PC-3 (cell line): ENCODE measurements at regions not wholly inside any gene's neighbourhood (a gene's known extent, or its start where the extent isn't known, plus 50 kb on each side); places are given as distances from the start of the nearest gene placed in this dataset.
"Not testable (repeated sequence)": the region's sequence is repeated elsewhere in the genome, so short reads cannot be mapped to it uniquely, and the experiment has no call there.

Experiments
- ATAC-seq: fragments of 200-7000 bp; cut with Tn5 transposase; 2 replicates; pipeline ENCODE4 v1.9.1; 2020; ENCODE audit warnings: mild to moderate bottlenecking, moderate library complexity
- BruUV-seq: library from RNA; stranded (reverse); fragments of 400-500 nt; replicated peaks from 2 replicates; lab custom pipeline; 2021; lab: Mats Ljungman, UMichigan
- CTCF ChIA-PET: fragments of 300-600 bp; sonication (Branson Sonifier 250); formaldehyde crosslinking; loops from one replicate; lab custom pipeline; 2022; ENCODE audit warnings: antibody characterized with exemption; lab: Charles Lee
- POLR2A ChIA-PET: fragments of 300-600 bp; sonication (Branson Sonifier 250); formaldehyde crosslinking; loops from one replicate; lab custom pipeline; 2022; ENCODE audit warnings: antibody characterized with exemption; ENCODE audit not compliant: unreplicated experiment; lab: Charles Lee
- DNase-seq: peaks from one replicate; pipeline ENCODE4 v3.0.0-alpha.2; 2015
- H2AFZ ChIP-seq: fragments of 300-600 bp; sonication (generic); 2 replicates; pipeline ENCODE4 v1.6.0; 2016; ENCODE audit warnings: antibody characterized with exemption, low read length
- H3F3A ChIP-seq: fragments of 300-600 bp; sonication (generic); one replicate; pipeline ENCODE4 v1.6.0; 2017; ENCODE audit warnings: antibody characterized with exemption, low read length, control low read depth, mild to moderate bottlenecking; ENCODE audit not compliant: unreplicated experiment
- H3K27ac ChIP-seq: fragments of 300-600 bp; sonication (generic); 2 replicates; pipeline ENCODE4 v1.5.1; 2016; ENCODE audit warnings: mild to moderate bottlenecking, low read length
- H3K27me3 ChIP-seq: fragments of 300-600 bp; sonication (generic); 2 replicates; pipeline ENCODE4 v1.6.1; 2016; ENCODE audit warnings: low read length, mixed read lengths
- H3K36me3 ChIP-seq: fragments of 300-600 bp; sonication (generic); 2 replicates; pipeline ENCODE4 v1.6.1; 2016; ENCODE audit warnings: low read depth, mixed run types, low read length, mixed read lengths
- H3K4me1 ChIP-seq: fragments of 300-600 bp; sonication (generic); 2 replicates; pipeline ENCODE4 v1.5.1; 2016; ENCODE audit warnings: low read length; ENCODE audit not compliant: insufficient read depth
- H3K4me2 ChIP-seq: fragments of 300-600 bp; sonication (generic); 2 replicates; pipeline ENCODE4 v1.6.0; 2016; ENCODE audit warnings: low read length
- H3K4me3 ChIP-seq: fragments of 300-600 bp; sonication (generic); 2 replicates; pipeline ENCODE4 v1.5.1; 2016; ENCODE audit warnings: mild to moderate bottlenecking, low read length, mixed read lengths
- H3K79me2 ChIP-seq: fragments of 300-600 bp; sonication (generic); 2 replicates; pipeline ENCODE4 v1.6.1; 2017; ENCODE audit warnings: low read length, mixed read lengths
- H3K9ac ChIP-seq: fragments of 300-600 bp; sonication (generic); 2 replicates; pipeline ENCODE4 v1.6.0; 2016; ENCODE audit warnings: mild to moderate bottlenecking, low read length
- H3K9me2 ChIP-seq: fragments of 300-600 bp; sonication (generic); replicated peaks from 2 replicates; pipeline ENCODE4 v1.6.1; 2016; ENCODE audit warnings: mixed run types, low read length, mixed read lengths
- H3K9me3 ChIP-seq: fragments of 300-600 bp; sonication (generic); 2 replicates; pipeline ENCODE4 v1.6.1; 2016; ENCODE audit warnings: low read length, mixed read lengths
- H4K20me1 ChIP-seq: fragments of 300-600 bp; sonication (generic); 2 replicates; pipeline ENCODE4 v1.6.1; 2016; ENCODE audit warnings: low read length, mixed read lengths
- CTCF ChIP-seq: fragments of 300-600 bp; sonication (generic); conservative IDR thresholded peaks from 2 replicates; pipeline ENCODE4 v1.5.1; 2017; ENCODE audit warnings: antibody characterized with exemption, low read depth, mild to moderate bottlenecking, low read length
- EZH2 ChIP-seq: fragments of 300-600 bp; sonication (generic); IDR thresholded peaks from one replicate; pipeline ENCODE4 v1.6.1; 2017; ENCODE audit warnings: antibody characterized with exemption, mild to moderate bottlenecking, low read length; ENCODE audit not compliant: unreplicated experiment
- EZH2phosphoT487 ChIP-seq: fragments of 300-600 bp; sonication (generic); IDR thresholded peaks from 2 replicates; pipeline ENCODE4 v1.6.1; 2018; ENCODE audit warnings: mild to moderate bottlenecking, antibody characterized with exemption, low read length, borderline replicate concordance
- intact Hi-C: fragments of 100-400 bp; cut with micrococcal nuclease; formaldehyde crosslinking; loops from 2 replicates; pipeline ENCODE4 v1.9.0; 2023

GRCh38 chr6:140459209-140459608, 1084.8 kb upstream of the CITED2 start:
- ATAC-seq = no peak
- intact Hi-C loops = no loop called here
- Histone ChIP-seq H4K20me1 (no peaks in the 10 kb centered on the region), H3K79me2 (no peaks in the 10 kb centered on the region), H2AFZ (no peak overlapping the region), H3K4me2 (no peak overlapping the region), H3K4me1 (peaks cover 19% of the 10 kb centered on the region), H3F3A (peaks cover 7% of the 10 kb centered on the region), H3K9me3 (no peaks in the 10 kb centered on the region), H3K9me2 (no peaks in the 10 kb centered on the region; the same call in 1 of the 2 replicates), H3K9ac (no peak overlapping the region), H3K27me3 (no peaks in the 10 kb centered on the region), H3K36me3 (no peaks in the 10 kb centered on the region), H3K4me3 (no peak overlapping the region), H3K27ac (no peak overlapping the region)
- no peak for DNase-seq
- no TSS peak for BruUV-seq
- POLR2A ChIA-PET = no interaction called here
- TF ChIP-seq CTCF (no peak), EZH2phosphoT487 (no peak), EZH2 (no peak)
- CTCF ChIA-PET = no interaction called here

GRCh38 chr6:140446241-140446640, 1071.8 kb upstream of the CITED2 start:
- no peaks in the 10 kb centered on the region for H3K27me3 ChIP-seq
- TF ChIP-seq EZH2phosphoT487 (no peak), EZH2 (no peak), CTCF (no peak)
- H3K4me2 ChIP-seq = no peak overlapping the region
- H3K4me3 ChIP-seq = no peak overlapping the region
- H3F3A ChIP-seq = no peaks in the 10 kb centered on the region
- intact Hi-C loops = loop anchor here (10.0 kb wide), 1 partner anchor 469 kb away; no protein-coding TSS in a partner anchor
- H3K9me3 ChIP-seq = no peaks in the 10 kb centered on the region
- 0 out of 2 replicates have a peak overlapping the region, but pooled peaks have one; percentile 5 for H2AFZ ChIP-seq
- no peak overlapping the region for H3K9ac ChIP-seq
- H3K79me2 ChIP-seq = no peaks in the 10 kb centered on the region
- H3K36me3 ChIP-seq = no peaks in the 10 kb centered on the region
- H3K27ac ChIP-seq = no peak overlapping the region
- DNase-seq = no peak
- CTCF ChIA-PET = no interaction called here
- no peaks in the 10 kb centered on the region for H3K9me2 ChIP-seq
- peaks cover 9% of the 10 kb centered on the region for H3K4me1 ChIP-seq
- ATAC-seq = no peak
- POLR2A ChIA-PET = no interaction called here
- H4K20me1 ChIP-seq = no peaks in the 10 kb centered on the region
- no TSS peak for BruUV-seq

- H3K27ac ChIP-seq = no peak overlapping the region
- no peaks in the 10 kb centered on the region for H3K9me2 ChIP-seq
- intact Hi-C loops = loop anchor here (10.0 kb wide), 1 partner anchor 469 kb away; no protein-coding TSS in a partner anchor
- BruUV-seq = no TSS peak
- H3F3A ChIP-seq = no peaks in the 10 kb centered on the region
- no peaks in the 10 kb centered on the region for H3K9me3 ChIP-seq
- H3K27me3 ChIP-seq = no peaks in the 10 kb centered on the region
- ATAC-seq (peak; percentile 37; the same call in 1 of the 2 replicates), DNase-seq (peak; percentile 48)
- CTCF ChIA-PET = no interaction called here
- no peaks in the 10 kb centered on the region for H3K36me3 ChIP-seq
- H3K4me1 ChIP-seq = peaks cover 9% of the 10 kb centered on the region
- no peaks in the 10 kb centered on the region for H4K20me1 ChIP-seq
- H3K4me3 ChIP-seq = no peak overlapping the region
- no peak overlapping the region for H3K4me2 ChIP-seq
- TF ChIP-seq EZH2 = no peak
- no peak for TF ChIP-seq EZH2phosphoT487
- no peak for TF ChIP-seq CTCF
- 0 out of 2 replicates have a peak overlapping the region, but pooled peaks have one; percentile 5 for H2AFZ ChIP-seq
- no peaks in the 10 kb centered on the region for H3K79me2 ChIP-seq
- POLR2A ChIA-PET = no interaction called here
- no peak overlapping the region for H3K9ac ChIP-seq
Observed at GRCh38 chr6:140445474-140446004, 1071.1 kb upstream of the CITED2 start.

- CTCF ChIA-PET, H3K9ac ChIP-seq, H3K4me3 ChIP-seq, H2AFZ ChIP-seq, H3K4me2 ChIP-seq, ATAC-seq, H3K27ac ChIP-seq, H3K36me3 ChIP-seq, H3K9me2 ChIP-seq, POLR2A ChIA-PET, DNase-seq, BruUV-seq, H3K27me3 ChIP-seq, H3K79me2 ChIP-seq, H3F3A ChIP-seq, H3K4me1 ChIP-seq, H3K9me3 ChIP-seq, H4K20me1 ChIP-seq: not testable (repeated sequence)
- intact Hi-C loops = loop anchor here (5.0 to 10.0 kb wide), 2 partner anchors 472 to 1119 kb away; no protein-coding TSS in a partner anchor
Observed at GRCh38 chr6:140443112-140443511, 1068.7 kb upstream of the CITED2 start.
